Astrocyte (in vitro differentiated cells and primary cell): ENCODE measurements at regions not wholly inside any gene's neighbourhood (a gene's known extent, or its start where the extent isn't known, plus 50 kb on each side); places are given as distances from the start of the nearest gene placed in this dataset.

ENCODE experiments used
- EZH2 ChIP-seq: IDR thresholded peaks from 2 replicates; pipeline ENCODE4 v1.6.1; 2012; ENCODE audit warnings: mild to moderate bottlenecking, low read length, inconsistent platforms; ENCODE audit not compliant: insufficient read depth
- TF ChIP-seq, protein P1 (sequence below): IDR thresholded peaks from 2 replicates; pipeline ENCODE4 v1.5.1; 2011; ENCODE audit warnings: low read depth, mild to moderate bottlenecking, inconsistent platforms, low read length, moderate library complexity; ENCODE audit not compliant: insufficient read depth

DNA sequence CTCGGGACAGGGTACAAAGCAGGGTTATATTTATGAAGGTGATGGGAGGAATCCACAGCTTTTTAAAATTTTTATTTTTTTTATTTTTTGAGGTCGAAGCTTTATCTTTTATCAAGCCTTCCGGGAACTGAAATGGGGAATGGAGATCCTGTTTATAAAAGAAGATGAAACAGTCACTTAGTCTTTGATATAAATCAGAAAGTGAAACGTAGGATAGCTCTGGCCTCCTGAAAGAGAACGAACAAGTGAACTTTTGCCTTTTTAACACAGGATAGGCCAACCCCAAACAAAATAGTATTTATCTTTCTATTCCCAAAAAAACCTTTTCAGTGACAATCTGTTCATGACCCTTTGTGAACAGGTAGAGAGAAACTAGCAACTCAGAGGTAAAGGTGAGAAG, 634.0 kb upstream of the LMCD1 start:
- TF ChIP-seq, protein P1, sequence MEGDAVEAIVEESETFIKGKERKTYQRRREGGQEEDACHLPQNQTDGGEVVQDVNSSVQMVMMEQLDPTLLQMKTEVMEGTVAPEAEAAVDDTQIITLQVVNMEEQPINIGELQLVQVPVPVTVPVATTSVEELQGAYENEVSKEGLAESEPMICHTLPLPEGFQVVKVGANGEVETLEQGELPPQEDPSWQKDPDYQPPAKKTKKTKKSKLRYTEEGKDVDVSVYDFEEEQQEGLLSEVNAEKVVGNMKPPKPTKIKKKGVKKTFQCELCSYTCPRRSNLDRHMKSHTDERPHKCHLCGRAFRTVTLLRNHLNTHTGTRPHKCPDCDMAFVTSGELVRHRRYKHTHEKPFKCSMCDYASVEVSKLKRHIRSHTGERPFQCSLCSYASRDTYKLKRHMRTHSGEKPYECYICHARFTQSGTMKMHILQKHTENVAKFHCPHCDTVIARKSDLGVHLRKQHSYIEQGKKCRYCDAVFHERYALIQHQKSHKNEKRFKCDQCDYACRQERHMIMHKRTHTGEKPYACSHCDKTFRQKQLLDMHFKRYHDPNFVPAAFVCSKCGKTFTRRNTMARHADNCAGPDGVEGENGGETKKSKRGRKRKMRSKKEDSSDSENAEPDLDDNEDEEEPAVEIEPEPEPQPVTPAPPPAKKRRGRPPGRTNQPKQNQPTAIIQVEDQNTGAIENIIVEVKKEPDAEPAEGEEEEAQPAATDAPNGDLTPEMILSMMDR: no peak
- no peak for TF ChIP-seq EZH2
